ENCODE measurements at regions not wholly inside any gene's neighbourhood (a gene's known extent, or its start where the extent isn't known, plus 50 kb on each side); places are given as distances from the start of the nearest gene placed in this dataset.

DNA sequence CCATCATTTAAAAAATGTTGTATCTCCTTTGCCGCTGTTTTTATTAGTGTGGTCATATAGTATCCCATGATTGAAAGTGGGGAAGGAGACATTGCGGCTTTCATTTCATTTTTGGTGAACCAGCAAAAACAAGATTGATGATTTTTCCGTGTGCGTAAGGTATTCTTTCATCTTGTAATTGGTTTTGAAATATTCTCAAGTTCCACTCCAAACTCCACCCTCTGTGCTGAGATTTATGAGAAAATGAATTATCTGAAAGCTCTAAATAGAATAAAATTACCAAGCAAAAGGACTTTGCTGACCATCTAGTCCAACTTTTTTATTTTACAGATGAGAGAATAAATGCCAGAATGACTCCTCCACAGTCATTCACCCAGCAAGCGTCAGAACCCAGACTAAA is 103.1 kb upstream of the MPDZ start:
- H3K79me2 ChIP-seq (ENCODE audit: insufficient read depth, low read length): no peaks in the 10 kb centered on the region
- no peak overlapping the region for H3K4me3 ChIP-seq (ENCODE audit: low read depth, low read length, poor library complexity, severe bottlenecking)
- no peak overlapping the region for H3K9ac ChIP-seq (ENCODE audit: low read length)
- no peaks in the 10 kb centered on the region for H3F3A ChIP-seq (ENCODE audit: insufficient read depth, low read length)
- H3K27me3 ChIP-seq (ENCODE audit: insufficient read depth, low read length): no peaks in the 10 kb centered on the region
- no peaks in the 10 kb centered on the region for H4K20me1 ChIP-seq (ENCODE audit: insufficient read depth, low read length)
- no peak overlapping the region for H3K4me2 ChIP-seq (ENCODE audit: low read length)
- H3K27ac ChIP-seq (ENCODE audit: low read depth, low read length, poor library complexity, severe bottlenecking): no peak overlapping the region
- H3K4me1 ChIP-seq (ENCODE audit: insufficient read depth, low read length, severe bottlenecking): no peaks in the 10 kb centered on the region
- TF ChIP-seq, protein P1, sequence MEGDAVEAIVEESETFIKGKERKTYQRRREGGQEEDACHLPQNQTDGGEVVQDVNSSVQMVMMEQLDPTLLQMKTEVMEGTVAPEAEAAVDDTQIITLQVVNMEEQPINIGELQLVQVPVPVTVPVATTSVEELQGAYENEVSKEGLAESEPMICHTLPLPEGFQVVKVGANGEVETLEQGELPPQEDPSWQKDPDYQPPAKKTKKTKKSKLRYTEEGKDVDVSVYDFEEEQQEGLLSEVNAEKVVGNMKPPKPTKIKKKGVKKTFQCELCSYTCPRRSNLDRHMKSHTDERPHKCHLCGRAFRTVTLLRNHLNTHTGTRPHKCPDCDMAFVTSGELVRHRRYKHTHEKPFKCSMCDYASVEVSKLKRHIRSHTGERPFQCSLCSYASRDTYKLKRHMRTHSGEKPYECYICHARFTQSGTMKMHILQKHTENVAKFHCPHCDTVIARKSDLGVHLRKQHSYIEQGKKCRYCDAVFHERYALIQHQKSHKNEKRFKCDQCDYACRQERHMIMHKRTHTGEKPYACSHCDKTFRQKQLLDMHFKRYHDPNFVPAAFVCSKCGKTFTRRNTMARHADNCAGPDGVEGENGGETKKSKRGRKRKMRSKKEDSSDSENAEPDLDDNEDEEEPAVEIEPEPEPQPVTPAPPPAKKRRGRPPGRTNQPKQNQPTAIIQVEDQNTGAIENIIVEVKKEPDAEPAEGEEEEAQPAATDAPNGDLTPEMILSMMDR (IDR thresholded peaks at IDR 0.05; ENCODE audit: low read length): no peak
- TF ChIP-seq EZH2 (IDR thresholded peaks at IDR 0.05; ENCODE audit: borderline replicate concordance, low read length): no peak
- no peaks in the 10 kb centered on the region for H3K9me3 ChIP-seq (ENCODE audit: low read length)
- H3K36me3 ChIP-seq (ENCODE audit: insufficient read depth, low read length): no peaks in the 10 kb centered on the region
- no peaks in the 10 kb centered on the region for H3K9me2 ChIP-seq (ENCODE audit: low read depth, low read length)
- no peak overlapping the region for H2AFZ ChIP-seq (ENCODE audit: low read length)

DNA sequence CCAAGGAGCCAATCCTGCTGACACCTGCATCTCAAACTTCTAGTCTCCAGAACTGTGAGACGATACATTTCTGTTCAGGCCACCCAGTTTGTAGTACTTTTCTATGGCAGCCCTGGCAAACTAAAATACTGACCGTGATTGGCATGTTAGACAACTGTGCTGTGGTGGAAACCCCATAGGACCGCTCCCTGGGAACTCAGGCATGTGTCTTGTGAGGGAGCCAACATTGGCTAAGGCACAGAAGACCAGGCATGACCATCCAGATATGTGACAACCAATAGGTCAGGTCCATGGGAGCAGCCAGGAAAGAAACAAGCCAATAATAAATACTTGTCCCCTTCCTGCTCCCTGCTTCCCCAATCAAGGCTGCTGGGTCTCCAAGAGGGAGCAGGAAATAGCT is 101.4 kb upstream of the MPDZ start:
- no peaks in the 10 kb centered on the region for H3K9me3 ChIP-seq (ENCODE audit: low read length)
- H3K4me1 ChIP-seq (ENCODE audit: insufficient read depth, low read length, severe bottlenecking): no peaks in the 10 kb centered on the region
- no peaks in the 10 kb centered on the region for H3K36me3 ChIP-seq (ENCODE audit: insufficient read depth, low read length)
- no peaks in the 10 kb centered on the region for H3K27me3 ChIP-seq (ENCODE audit: insufficient read depth, low read length)
- no peak for TF ChIP-seq EZH2 (IDR thresholded peaks at IDR 0.05; ENCODE audit: borderline replicate concordance, low read length)
- TF ChIP-seq, protein P1 (IDR thresholded peaks at IDR 0.05; ENCODE audit: low read length): no peak
- no peak overlapping the region for H3K27ac ChIP-seq (ENCODE audit: low read depth, low read length, poor library complexity, severe bottlenecking)
- no peaks in the 10 kb centered on the region for H3F3A ChIP-seq (ENCODE audit: insufficient read depth, low read length)
- no peaks in the 10 kb centered on the region for H3K9me2 ChIP-seq (ENCODE audit: low read depth, low read length)
- no peak overlapping the region for H3K9ac ChIP-seq (ENCODE audit: low read length)
- H2AFZ ChIP-seq (ENCODE audit: low read length): no peak overlapping the region
- no peaks in the 10 kb centered on the region for H4K20me1 ChIP-seq (ENCODE audit: insufficient read depth, low read length)
- H3K4me3 ChIP-seq (ENCODE audit: low read depth, low read length, poor library complexity, severe bottlenecking): no peak overlapping the region
- H3K4me2 ChIP-seq (ENCODE audit: low read length): no peak overlapping the region
- no peaks in the 10 kb centered on the region for H3K79me2 ChIP-seq (ENCODE audit: insufficient read depth, low read length)

DNA sequence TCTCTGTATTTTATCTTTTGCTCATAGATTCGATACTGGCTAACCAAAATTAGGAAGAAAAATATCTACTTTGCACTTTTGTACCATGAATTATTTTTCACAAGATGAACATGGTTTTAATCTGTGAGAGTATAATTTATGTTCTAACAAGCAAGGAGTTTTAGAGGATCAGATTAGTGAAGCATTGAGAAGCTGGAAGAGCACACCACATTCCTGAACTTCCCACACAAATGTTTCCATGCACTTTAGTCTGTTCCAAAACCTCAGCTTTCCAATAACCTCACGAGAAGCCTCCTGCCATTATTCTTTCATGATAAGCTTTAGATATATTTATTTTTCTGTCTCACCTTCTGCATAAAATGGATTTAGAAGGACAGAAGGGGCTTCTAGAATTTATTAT is 98.7 kb upstream of the MPDZ start:
- H3F3A ChIP-seq (ENCODE audit: insufficient read depth, low read length): no peaks in the 10 kb centered on the region
- no peaks in the 10 kb centered on the region for H3K36me3 ChIP-seq (ENCODE audit: insufficient read depth, low read length)
- H2AFZ ChIP-seq (ENCODE audit: low read length): no peak overlapping the region
- H3K4me3 ChIP-seq (ENCODE audit: low read depth, low read length, poor library complexity, severe bottlenecking): no peak overlapping the region
- H3K27me3 ChIP-seq (ENCODE audit: insufficient read depth, low read length): no peaks in the 10 kb centered on the region
- no peaks in the 10 kb centered on the region for H3K9me2 ChIP-seq (ENCODE audit: low read depth, low read length)
- H4K20me1 ChIP-seq (ENCODE audit: insufficient read depth, low read length): no peaks in the 10 kb centered on the region
- no peaks in the 10 kb centered on the region for H3K79me2 ChIP-seq (ENCODE audit: insufficient read depth, low read length)
- H3K9ac ChIP-seq (ENCODE audit: low read length): no peak overlapping the region
- no peak overlapping the region for H3K27ac ChIP-seq (ENCODE audit: low read depth, low read length, poor library complexity, severe bottlenecking)
- H3K9me3 ChIP-seq (ENCODE audit: low read length): no peaks in the 10 kb centered on the region
- no peaks in the 10 kb centered on the region for H3K4me1 ChIP-seq (ENCODE audit: insufficient read depth, low read length, severe bottlenecking)
- TF ChIP-seq, protein P1 (IDR thresholded peaks at IDR 0.05; ENCODE audit: low read length): no peak
- TF ChIP-seq EZH2 (IDR thresholded peaks at IDR 0.05; ENCODE audit: borderline replicate concordance, low read length): no peak
- H3K4me2 ChIP-seq (ENCODE audit: low read length): no peak overlapping the region
